SK-N-SH treated with all-trans-retinoic acid at 6 μM for 48 hours (cell line): ENCODE measurements at regions not wholly inside any gene's neighbourhood (a gene's known extent, or its start where the extent isn't known, plus 50 kb on each side); places are given as distances from the start of the nearest gene placed in this dataset.

Experiments used
- ATAC-seq: fragments of 200-7000 bp; cut with Tn5 transposase; 3 replicates; pipeline ENCODE4 v1.9.1; 2020; ENCODE audit warnings: mild to moderate bottlenecking, moderate library complexity
- ARNTL ChIP-seq: fragments of 450-650 bp; formaldehyde crosslinking; IDR thresholded peaks from 2 replicates; pipeline ENCODE4 v1.5.0; 2020; ENCODE audit warnings: low read depth, mild to moderate bottlenecking, moderate library complexity, borderline replicate concordance
- BACH2 ChIP-seq: fragments of 250-450 bp; sonication (Bioruptor Pico); IDR thresholded peaks from 2 replicates; pipeline ENCODE4 v1.9.0; 2021; ENCODE audit warnings: mild to moderate bottlenecking, borderline replicate concordance
- CREB5 ChIP-seq: fragments of 250-450 bp; sonication (Bioruptor Pico); IDR thresholded peaks from 2 replicates; pipeline ENCODE4 v1.5.1; 2020; ENCODE audit warnings: low read depth, mild to moderate bottlenecking, moderate library complexity
- CSDC2 ChIP-seq: fragments of 250-450 bp; sonication (Bioruptor Pico); IDR thresholded peaks from 2 replicates; pipeline ENCODE4 v1.5.0; 2020; ENCODE audit warnings: mild to moderate bottlenecking, moderate library complexity
- CSRNP3 ChIP-seq: fragments of 250-450 bp; sonication (Bioruptor Pico); IDR thresholded peaks from 2 replicates; pipeline ENCODE4 v1.5.1; 2021; ENCODE audit warnings: mild to moderate bottlenecking, moderate library complexity
- GLIS3 ChIP-seq: fragments of 250-450 bp; sonication (Bioruptor Pico); IDR thresholded peaks from 2 replicates; pipeline ENCODE4 v1.5.0; 2020; ENCODE audit warnings: mild to moderate bottlenecking, moderate library complexity
- ISL1 ChIP-seq: fragments of 250-450 bp; sonication (Bioruptor Pico); IDR thresholded peaks from 2 replicates; pipeline ENCODE4 v2.1.2; 2022; ENCODE audit warnings: mild to moderate bottlenecking, moderate library complexity
- OSR1 ChIP-seq: fragments of 250-450 bp; sonication (Bioruptor Pico); IDR thresholded peaks from 2 replicates; pipeline ENCODE4 v1.8.0; 2022; ENCODE audit warnings: moderate library complexity, mild to moderate bottlenecking, inconsistent platforms
- PATZ1 ChIP-seq: fragments of 250-450 bp; sonication (Bioruptor Pico); IDR thresholded peaks from 2 replicates; pipeline ENCODE4 v1.8.0; 2020; ENCODE audit warnings: mild to moderate bottlenecking, moderate library complexity, borderline replicate concordance
- POU6F1 ChIP-seq: fragments of 250-450 bp; sonication (Bioruptor Pico); IDR thresholded peaks from 2 replicates; pipeline ENCODE4 v1.8.0; 2021; ENCODE audit warnings: low read depth, mild to moderate bottlenecking, moderate library complexity, borderline replicate concordance
- PPARA ChIP-seq: fragments of 250-450 bp; sonication (Bioruptor Pico); IDR thresholded peaks from 2 replicates; pipeline ENCODE4 v1.5.0; 2020; ENCODE audit warnings: mild to moderate bottlenecking, borderline replicate concordance
- RARB ChIP-seq: fragments of 250-450 bp; sonication (Bioruptor Pico); IDR thresholded peaks from 2 replicates; pipeline ENCODE4 v1.8.0; 2021; ENCODE audit warnings: mild to moderate bottlenecking, moderate library complexity
- SNAI2 ChIP-seq: fragments of 250-450 bp; sonication (Bioruptor Pico); IDR thresholded peaks from 2 replicates; pipeline ENCODE4 v1.5.0; 2020; ENCODE audit warnings: mild to moderate bottlenecking, moderate library complexity
- TCF4 ChIP-seq: fragments of 250-450 bp; sonication (Bioruptor Pico); IDR thresholded peaks from 2 replicates; pipeline ENCODE4 v1.8.0; 2021; ENCODE audit warnings: mild to moderate bottlenecking, moderate library complexity, borderline replicate concordance
- TOX ChIP-seq: fragments of 250-450 bp; sonication (Bioruptor Pico); IDR thresholded peaks from 2 replicates; pipeline ENCODE4 v1.8.0; 2021; ENCODE audit warnings: mild to moderate bottlenecking, moderate library complexity, borderline replicate concordance
- TSHZ2 ChIP-seq: fragments of 250-450 bp; sonication (Bioruptor Pico); IDR thresholded peaks from 2 replicates; pipeline ENCODE4 v1.5.0; 2020; ENCODE audit warnings: mild to moderate bottlenecking, moderate library complexity
- ZC3H10 ChIP-seq: fragments of 250-450 bp; sonication (Bioruptor Pico); IDR thresholded peaks from 2 replicates; pipeline ENCODE4 v1.5.1; 2021; ENCODE audit warnings: mild to moderate bottlenecking, moderate library complexity
- ZNF565 ChIP-seq: fragments of 450-650 bp; formaldehyde crosslinking; conservative IDR thresholded peaks from 2 replicates; pipeline ENCODE4 v1.5.0; 2020; ENCODE audit warnings: low read depth, mild to moderate bottlenecking, moderate library complexity
- ZNF70 ChIP-seq: fragments of 450-650 bp; formaldehyde crosslinking; IDR thresholded peaks from 2 replicates; pipeline ENCODE4 v1.5.0; 2020; ENCODE audit warnings: mild to moderate bottlenecking, moderate library complexity

GRCh38 chr5:124824637-124825158, 78.3 kb upstream of the ZNF608 start:
- TF ChIP-seq TSHZ2: peak; percentile 82; the same call in 1 of the 2 replicates
- no peak for TF ChIP-seq TOX (CRISPR knock-in tag)
- TF ChIP-seq PPARA (CRISPR knock-in tag): no peak
- TF ChIP-seq POU6F1: peak; percentile 21; the same call in 1 of the 2 replicates
- no peak for TF ChIP-seq ARNTL (CRISPR knock-in tag)
- peak; percentile 79 for TF ChIP-seq TCF4 (CRISPR knock-in tag)
- peak; percentile 44; the same call in 1 of the 2 replicates for TF ChIP-seq PATZ1
- 0 out of 2 replicates have a peak, but pooled peaks have one; percentile 15 for TF ChIP-seq ZC3H10 (CRISPR knock-in tag)
- no peak for TF ChIP-seq CSDC2 (CRISPR knock-in tag)
- 0 out of 2 replicates have a peak, but pooled peaks have one; percentile 43 for TF ChIP-seq CSRNP3 (CRISPR knock-in tag)
- TF ChIP-seq GLIS3 (CRISPR knock-in tag): no peak
- no peak for TF ChIP-seq SNAI2
- TF ChIP-seq ISL1: peak; percentile 95
- peak; percentile 67; the same call in 1 of the 2 replicates for TF ChIP-seq CREB5
- no peak for TF ChIP-seq ZNF70 (CRISPR knock-in tag)
- TF ChIP-seq BACH2 (CRISPR knock-in tag): no peak
- ATAC-seq: no peak

GRCh38 chr5:124825250-124825982, 79.0 kb upstream of the ZNF608 start:
- ATAC-seq: no peak
- TF ChIP-seq ARNTL (CRISPR knock-in tag) (no peak), ISL1 (no peak), ZNF565 (CRISPR knock-in tag) (no peak), CSDC2 (CRISPR knock-in tag) (no peak), CSRNP3 (CRISPR knock-in tag) (no peak), GLIS3 (CRISPR knock-in tag) (no peak), PATZ1 (no peak), OSR1 (CRISPR knock-in tag) (no peak), RARB (CRISPR knock-in tag) (no peak)
